ENCODE measurements at regions not wholly inside any gene's neighbourhood (a gene's known extent, or its start where the extent isn't known, plus 50 kb on each side); places are given as distances from the start of the nearest gene placed in this dataset.
"Not testable (repeated sequence)": the region's sequence is repeated elsewhere in the genome, so short reads cannot be mapped to it uniquely, and the experiment has no call there.

GRCh38 chr15:69570454-69570853 is 117.8 kb downstream of the RPLP1 start:
- H3K27ac ChIP-seq (ENCODE audit: insufficient read depth, low read length) = no peak overlapping the region
- H3K79me2 ChIP-seq (ENCODE audit: control insufficient read depth, insufficient read depth, low read length) = no peaks in the 10 kb centered on the region
- no peak overlapping the region for H3K4me3 ChIP-seq (replicated peaks in 1 of 4; ENCODE audit: control extremely low read depth in 1 of 4, insufficient read depth in 1 of 4, low read depth in 3 of 4, low read length in 4 of 4)
- no peaks in the 10 kb centered on the region for H4K20me1 ChIP-seq (ENCODE audit: control insufficient read depth, extremely low read depth, insufficient read depth, low read length)
- H3K4me1 ChIP-seq (ENCODE audit: control insufficient read depth, extremely low read depth, insufficient read depth, low read length) = no peaks in the 10 kb centered on the region
- H3K36me3 ChIP-seq (ENCODE audit: control insufficient read depth, insufficient read depth, low read length) = no peaks in the 10 kb centered on the region
- no peak overlapping the region for H3K4me2 ChIP-seq (ENCODE audit: extremely low read depth, insufficient read depth, low read length)
- H2AFZ ChIP-seq (ENCODE audit: low read length) = no peak overlapping the region
- no peak overlapping the region for H3K9ac ChIP-seq (ENCODE audit: insufficient read depth, low read length)
- H3K27me3 ChIP-seq (ENCODE audit: control insufficient read depth, insufficient read depth, low read length) = peaks cover 3% of the 10 kb centered on the region
- DNase-seq (ENCODE audit: low read depth in 2 of 2) = no peak
- H3K9me3 ChIP-seq (ENCODE audit: control insufficient read depth, insufficient read depth, low read depth, low read length) = no peaks in the 10 kb centered on the region
- no peak for TF ChIP-seq EZH2 (IDR thresholded peaks at IDR 0.05; ENCODE audit: low read length, missing control alignments)
- TF ChIP-seq, protein P1, sequence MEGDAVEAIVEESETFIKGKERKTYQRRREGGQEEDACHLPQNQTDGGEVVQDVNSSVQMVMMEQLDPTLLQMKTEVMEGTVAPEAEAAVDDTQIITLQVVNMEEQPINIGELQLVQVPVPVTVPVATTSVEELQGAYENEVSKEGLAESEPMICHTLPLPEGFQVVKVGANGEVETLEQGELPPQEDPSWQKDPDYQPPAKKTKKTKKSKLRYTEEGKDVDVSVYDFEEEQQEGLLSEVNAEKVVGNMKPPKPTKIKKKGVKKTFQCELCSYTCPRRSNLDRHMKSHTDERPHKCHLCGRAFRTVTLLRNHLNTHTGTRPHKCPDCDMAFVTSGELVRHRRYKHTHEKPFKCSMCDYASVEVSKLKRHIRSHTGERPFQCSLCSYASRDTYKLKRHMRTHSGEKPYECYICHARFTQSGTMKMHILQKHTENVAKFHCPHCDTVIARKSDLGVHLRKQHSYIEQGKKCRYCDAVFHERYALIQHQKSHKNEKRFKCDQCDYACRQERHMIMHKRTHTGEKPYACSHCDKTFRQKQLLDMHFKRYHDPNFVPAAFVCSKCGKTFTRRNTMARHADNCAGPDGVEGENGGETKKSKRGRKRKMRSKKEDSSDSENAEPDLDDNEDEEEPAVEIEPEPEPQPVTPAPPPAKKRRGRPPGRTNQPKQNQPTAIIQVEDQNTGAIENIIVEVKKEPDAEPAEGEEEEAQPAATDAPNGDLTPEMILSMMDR (conservative IDR thresholded peaks at IDR 0.05 in 1 of 2, IDR thresholded peaks at IDR 0.05 in 1 of 2; ENCODE audit: low read depth in 1 of 2, low read length in 2 of 2) = no peak

GRCh38 chr15:69570997-69571396 is 118.4 kb downstream of the RPLP1 start:
- H3K27ac ChIP-seq (ENCODE audit: insufficient read depth, low read length) = no peak overlapping the region
- H3K36me3 ChIP-seq (ENCODE audit: control insufficient read depth, insufficient read depth, low read length) = no peaks in the 10 kb centered on the region
- TF ChIP-seq, protein P1 (conservative IDR thresholded peaks at IDR 0.05 in 1 of 2, IDR thresholded peaks at IDR 0.05 in 1 of 2; ENCODE audit: low read depth in 1 of 2, low read length in 2 of 2) = no peak
- TF ChIP-seq EZH2 (IDR thresholded peaks at IDR 0.05; ENCODE audit: low read length, missing control alignments) = no peak
- H3K4me1 ChIP-seq (ENCODE audit: control insufficient read depth, extremely low read depth, insufficient read depth, low read length) = no peaks in the 10 kb centered on the region
- H2AFZ ChIP-seq (ENCODE audit: low read length) = no peak overlapping the region
- no peaks in the 10 kb centered on the region for H3K79me2 ChIP-seq (ENCODE audit: control insufficient read depth, insufficient read depth, low read length)
- H3K27me3 ChIP-seq (ENCODE audit: control insufficient read depth, insufficient read depth, low read length) = peaks cover 3% of the 10 kb centered on the region
- H3K9me3 ChIP-seq (ENCODE audit: control insufficient read depth, insufficient read depth, low read depth, low read length) = no peaks in the 10 kb centered on the region
- no peaks in the 10 kb centered on the region for H4K20me1 ChIP-seq (ENCODE audit: control insufficient read depth, extremely low read depth, insufficient read depth, low read length)
- no peak overlapping the region for H3K9ac ChIP-seq (ENCODE audit: insufficient read depth, low read length)
- DNase-seq (ENCODE audit: low read depth in 2 of 2) = no peak
- H3K4me3 ChIP-seq (replicated peaks in 1 of 4; ENCODE audit: control extremely low read depth in 1 of 4, insufficient read depth in 1 of 4, low read depth in 3 of 4, low read length in 4 of 4) = no peak overlapping the region
- no peak overlapping the region for H3K4me2 ChIP-seq (ENCODE audit: extremely low read depth, insufficient read depth, low read length)

DNA sequence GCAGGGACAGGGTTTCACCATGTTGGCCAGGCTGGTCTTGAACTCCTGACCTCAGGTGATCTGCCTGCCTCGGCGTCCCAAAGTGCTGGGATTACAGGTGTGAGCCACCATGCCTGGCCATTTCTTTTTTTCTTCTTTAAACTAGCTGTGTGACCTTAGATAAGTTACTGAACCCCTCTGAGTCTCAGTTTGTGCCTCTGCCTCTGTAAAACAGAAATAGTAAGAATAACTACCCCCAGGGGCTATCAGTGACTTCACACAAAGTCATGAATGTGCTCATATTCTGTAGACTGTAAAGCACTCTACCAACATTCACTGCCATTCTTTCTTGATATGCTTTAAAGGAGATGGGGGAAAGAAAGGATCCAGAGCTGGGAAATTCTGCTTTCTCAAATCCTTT is 120.7 kb downstream of the RPLP1 start:
- not testable (repeated sequence) for H3K9ac ChIP-seq (ENCODE audit: insufficient read depth, low read length); DNase-seq (ENCODE audit: low read depth in 2 of 2); H3K4me3 ChIP-seq (replicated peaks in 1 of 4; ENCODE audit: control extremely low read depth in 1 of 4, insufficient read depth in 1 of 4, low read depth in 3 of 4, low read length in 4 of 4); H2AFZ ChIP-seq (ENCODE audit: low read length); H3K36me3 ChIP-seq (ENCODE audit: control insufficient read depth, insufficient read depth, low read length); H3K27ac ChIP-seq (ENCODE audit: insufficient read depth, low read length); H3K4me1 ChIP-seq (ENCODE audit: control insufficient read depth, extremely low read depth, insufficient read depth, low read length); H3K9me3 ChIP-seq (ENCODE audit: control insufficient read depth, insufficient read depth, low read depth, low read length); H3K4me2 ChIP-seq (ENCODE audit: extremely low read depth, insufficient read depth, low read length); H3K27me3 ChIP-seq (ENCODE audit: control insufficient read depth, insufficient read depth, low read length); H4K20me1 ChIP-seq (ENCODE audit: control insufficient read depth, extremely low read depth, insufficient read depth, low read length); H3K79me2 ChIP-seq (ENCODE audit: control insufficient read depth, insufficient read depth, low read length)
